Activated CD8-positive, alpha-beta T cell treated with anti-CD3 and anti-CD28 coated beads for 36 hours (primary cell): ENCODE measurements at regions not wholly inside any gene's neighbourhood (a gene's known extent, or its start where the extent isn't known, plus 50 kb on each side); places are given as distances from the start of the nearest gene placed in this dataset.
"Not testable (repeated sequence)": the region's sequence is repeated elsewhere in the genome, so short reads cannot be mapped to it uniquely, and the experiment has no call there.

ENCODE experiments used
- ATAC-seq: fragments of 200-7000 bp; cut with Tn5 transposase; one replicate; pipeline ENCODE4 v1.10.0; 2021; ENCODE audit warnings: mild to moderate bottlenecking, moderate library complexity
- CTCF ChIA-PET: fragments of 350-600 bp; sonication (Branson Sonifier 250); formaldehyde crosslinking; loops from one replicate; lab custom pipeline; 2021; ENCODE audit warnings: antibody characterized with exemption; lab: Charles Lee
- POLR2A ChIA-PET: fragments of 350-600 bp; sonication (Branson Sonifier 250); formaldehyde crosslinking; loops from one replicate; lab custom pipeline; 2021; ENCODE audit warnings: antibody characterized with exemption; lab: Charles Lee
- DNase-seq: peaks from one replicate; pipeline ENCODE4 v3.0.0-alpha.2; 2020
- H3K27ac Mint-ChIP-seq: one replicate; pipeline ENCODE4 v1.8.0; 2021; ENCODE audit warnings: mild to moderate bottlenecking, mixed read lengths
- H3K27me3 Mint-ChIP-seq: one replicate; pipeline ENCODE4 v1.8.0; 2021; ENCODE audit warnings: mixed read lengths
- H3K36me3 Mint-ChIP-seq: one replicate; pipeline ENCODE4 v1.8.0; 2021; ENCODE audit warnings: low read depth, mixed read lengths
- H3K4me1 Mint-ChIP-seq: one replicate; pipeline ENCODE4 v1.8.0; 2021; ENCODE audit warnings: low read depth, mixed read lengths
- H3K4me3 Mint-ChIP-seq: one replicate; pipeline ENCODE4 v1.8.0; 2021; ENCODE audit warnings: mild to moderate bottlenecking, moderate library complexity, mixed read lengths
- H3K9me3 Mint-ChIP-seq: one replicate; pipeline ENCODE4 v1.8.0; 2021; ENCODE audit warnings: mixed read lengths
- intact Hi-C: fragments of 100-400 bp; cut with micrococcal nuclease; formaldehyde crosslinking; loops from one replicate; pipeline ENCODE4 v1.10.0; 2022
- TF ChIP-seq, protein P1 (sequence below): fragments of 200-600 bp; IDR thresholded peaks from one replicate; pipeline ENCODE4 v1.8.0; 2022; ENCODE audit warnings: antibody characterized with exemption, mild to moderate bottlenecking

DNA sequence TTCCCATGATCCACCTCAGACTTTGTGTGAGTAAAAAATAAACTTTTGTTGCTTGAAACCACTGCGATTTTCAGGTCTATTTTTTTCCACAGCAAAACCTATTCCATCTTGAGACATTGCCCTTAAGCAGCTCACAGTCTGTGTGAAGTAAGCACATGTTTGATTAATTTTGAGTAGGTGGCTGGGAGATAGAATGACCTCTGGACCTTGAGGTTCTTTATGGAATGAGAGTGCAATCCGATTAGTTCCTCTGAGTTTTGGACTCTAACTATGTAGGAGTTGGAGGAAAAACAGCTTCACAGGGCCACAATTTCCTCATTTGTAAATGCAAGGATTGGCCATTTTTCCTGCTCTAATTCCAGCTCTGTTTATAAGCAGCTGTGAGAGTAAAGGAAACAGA, 234.1 kb upstream of the IGFBP7 start:
- Mint-ChIP-seq H3K4me1 (no peaks in the 10 kb centered on the region), H3K27me3 (no peaks in the 10 kb centered on the region), H3K36me3 (no peaks in the 10 kb centered on the region), H3K27ac (no peak overlapping the region), H3K4me3 (no peak overlapping the region), H3K9me3 (no peaks in the 10 kb centered on the region)
- ChIA-PET POLR2A (no interaction called here), CTCF (no interaction called here)
- DNase-seq (no peak), ATAC-seq (no peak)
- TF ChIP-seq, protein P1, sequence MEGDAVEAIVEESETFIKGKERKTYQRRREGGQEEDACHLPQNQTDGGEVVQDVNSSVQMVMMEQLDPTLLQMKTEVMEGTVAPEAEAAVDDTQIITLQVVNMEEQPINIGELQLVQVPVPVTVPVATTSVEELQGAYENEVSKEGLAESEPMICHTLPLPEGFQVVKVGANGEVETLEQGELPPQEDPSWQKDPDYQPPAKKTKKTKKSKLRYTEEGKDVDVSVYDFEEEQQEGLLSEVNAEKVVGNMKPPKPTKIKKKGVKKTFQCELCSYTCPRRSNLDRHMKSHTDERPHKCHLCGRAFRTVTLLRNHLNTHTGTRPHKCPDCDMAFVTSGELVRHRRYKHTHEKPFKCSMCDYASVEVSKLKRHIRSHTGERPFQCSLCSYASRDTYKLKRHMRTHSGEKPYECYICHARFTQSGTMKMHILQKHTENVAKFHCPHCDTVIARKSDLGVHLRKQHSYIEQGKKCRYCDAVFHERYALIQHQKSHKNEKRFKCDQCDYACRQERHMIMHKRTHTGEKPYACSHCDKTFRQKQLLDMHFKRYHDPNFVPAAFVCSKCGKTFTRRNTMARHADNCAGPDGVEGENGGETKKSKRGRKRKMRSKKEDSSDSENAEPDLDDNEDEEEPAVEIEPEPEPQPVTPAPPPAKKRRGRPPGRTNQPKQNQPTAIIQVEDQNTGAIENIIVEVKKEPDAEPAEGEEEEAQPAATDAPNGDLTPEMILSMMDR: no peak
- intact Hi-C loops: no loop called here

DNA sequence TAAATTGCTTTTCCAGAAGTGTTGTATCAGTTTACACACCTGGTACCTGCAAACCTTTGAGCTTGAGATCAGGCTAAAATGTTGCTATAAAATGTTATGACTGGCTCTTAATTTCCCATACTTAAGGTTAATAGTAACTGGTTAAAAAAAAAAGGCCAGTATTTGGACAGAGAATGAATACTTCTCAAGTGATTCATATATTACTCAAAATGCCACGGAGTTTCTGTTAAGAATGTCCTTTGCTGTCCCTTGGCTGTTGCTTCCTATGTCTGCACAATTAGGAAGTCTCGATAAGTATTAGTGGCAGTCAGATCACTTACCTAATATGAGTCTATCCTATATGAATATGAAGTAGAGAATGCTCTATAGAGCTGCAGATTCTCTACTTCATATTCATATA, 232.2 kb upstream of the IGFBP7 start:
- no peak for ATAC-seq
- H3K36me3 Mint-ChIP-seq: no peaks in the 10 kb centered on the region
- no peaks in the 10 kb centered on the region for H3K4me1 Mint-ChIP-seq

DNA sequence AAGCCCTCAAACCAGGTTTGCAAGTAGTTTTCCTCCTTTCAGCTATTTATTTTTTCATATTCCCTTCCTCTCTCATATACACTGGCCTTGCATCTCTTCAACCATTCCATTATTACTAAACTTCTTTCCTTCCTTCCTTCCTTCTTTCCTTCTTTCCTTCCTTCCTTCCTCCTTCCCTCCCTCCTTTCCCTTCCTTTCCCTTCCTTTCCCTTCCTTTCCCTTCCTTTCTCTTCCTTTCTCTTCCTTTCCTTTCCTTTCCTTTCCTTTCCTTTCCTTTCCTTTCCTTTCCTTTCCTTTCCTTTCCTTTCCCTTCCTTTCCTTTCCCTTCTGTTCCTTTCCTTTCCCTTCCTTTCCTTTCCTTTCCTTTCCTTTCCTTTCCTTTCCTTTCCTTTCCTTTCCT, 228.7 kb upstream of the IGFBP7 start:
- H3K27me3 Mint-ChIP-seq, H3K4me1 Mint-ChIP-seq, DNase-seq, POLR2A ChIA-PET, CTCF ChIA-PET, H3K9me3 Mint-ChIP-seq, intact Hi-C loops, H3K27ac Mint-ChIP-seq, H3K36me3 Mint-ChIP-seq, H3K4me3 Mint-ChIP-seq, ATAC-seq: not testable (repeated sequence)

More for the DNA sequence above, 232.2 kb upstream of the IGFBP7 start:
- intact Hi-C loops: no loop called here
- Mint-ChIP-seq H3K4me3 (no peak overlapping the region), H3K27me3 (no peaks in the 10 kb centered on the region), H3K27ac (no peak overlapping the region), H3K9me3 (no peaks in the 10 kb centered on the region)
- ChIA-PET POLR2A (no interaction called here), CTCF (no interaction called here)
- DNase-seq: no peak
- TF ChIP-seq, protein P1: no peak

DNA sequence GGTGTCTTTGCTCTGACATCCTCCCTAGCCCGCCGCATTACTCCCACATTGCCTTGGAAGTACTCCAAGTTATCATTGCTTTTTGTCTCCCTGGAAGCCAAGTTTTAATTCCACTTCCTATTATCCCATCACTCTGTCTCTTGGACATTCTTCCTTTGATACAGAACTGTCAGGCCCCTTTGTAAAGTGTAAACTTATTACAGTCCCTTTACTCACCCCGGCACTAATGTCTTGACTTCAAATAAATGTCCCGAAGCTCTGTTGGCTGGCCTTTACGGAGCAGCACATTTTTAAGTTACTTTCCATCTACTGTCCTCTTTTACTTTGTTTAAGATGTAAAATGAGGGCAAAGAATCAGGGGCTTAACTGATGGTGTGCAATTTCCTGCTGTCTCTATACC, 223.5 kb upstream of the IGFBP7 start:
- intact Hi-C loops: no loop called here
- CTCF ChIA-PET: no interaction called here
- Mint-ChIP-seq H3K27me3 (peaks cover 2% of the 10 kb centered on the region), H3K4me3 (no peak overlapping the region), H3K9me3 (peaks cover 2% of the 10 kb centered on the region), H3K27ac (no peak overlapping the region), H3K4me1 (no peaks in the 10 kb centered on the region), H3K36me3 (no peaks in the 10 kb centered on the region)
- POLR2A ChIA-PET: no interaction called here
- DNase-seq (no peak), ATAC-seq (no peak)
- TF ChIP-seq, protein P1: no peak

DNA sequence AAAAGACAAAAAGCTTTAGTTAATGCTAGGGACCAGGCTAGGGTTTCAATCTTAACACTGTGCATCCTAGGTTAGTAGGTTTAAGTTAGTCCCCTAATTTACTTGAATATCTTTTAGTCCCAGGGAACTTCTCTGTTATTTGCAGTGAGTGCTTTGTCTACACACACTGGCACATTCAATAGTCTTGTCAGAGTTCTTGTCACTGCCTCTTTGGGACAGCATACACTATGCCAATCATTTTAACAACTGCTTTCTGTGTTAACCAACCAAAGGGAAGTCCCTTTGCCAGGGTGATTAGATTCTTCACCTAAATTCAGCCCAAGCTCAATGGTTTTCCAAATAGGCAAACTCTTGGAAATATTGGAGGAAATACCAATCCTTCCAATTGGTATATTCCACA, 221.8 kb upstream of the IGFBP7 start:
- H3K9me3 Mint-ChIP-seq: peaks cover 2% of the 10 kb centered on the region
- intact Hi-C loops: no loop called here
- POLR2A ChIA-PET: no interaction called here

More for the DNA sequence above, 221.8 kb upstream of the IGFBP7 start:
- Mint-ChIP-seq H3K4me1 (no peaks in the 10 kb centered on the region), H3K4me3 (no peak overlapping the region), H3K27me3 (peaks cover 2% of the 10 kb centered on the region), H3K27ac (no peak overlapping the region), H3K36me3 (no peaks in the 10 kb centered on the region)
- TF ChIP-seq, protein P1: no peak
- CTCF ChIA-PET: no interaction called here
- no peak for DNase-seq
- no peak for ATAC-seq
